ENCODE measurements at regions not wholly inside any gene's neighbourhood (a gene's known extent, or its start where the extent isn't known, plus 50 kb on each side); places are given as distances from the start of the nearest gene placed in this dataset.

GRCh38 chr11:109305009-109305408 is 117.0 kb upstream of the C11orf87 start:
- TF ChIP-seq L3MBTL2 (conservative IDR thresholded peaks at IDR 0.05) (no peak), ELF4 (IDR thresholded peaks at IDR 0.05) (no peak), BHLHE40 (IDR thresholded peaks at IDR 0.05; ENCODE audit: borderline replicate concordance) (no peak), TARDBP (IDR thresholded peaks at IDR 0.05) (no peak), HDGF (IDR thresholded peaks at IDR 0.05; ENCODE audit: borderline replicate concordance) (no peak), SP1 (IDR thresholded peaks at IDR 0.05) (no peak)
- TF ChIP-seq, protein P1, sequence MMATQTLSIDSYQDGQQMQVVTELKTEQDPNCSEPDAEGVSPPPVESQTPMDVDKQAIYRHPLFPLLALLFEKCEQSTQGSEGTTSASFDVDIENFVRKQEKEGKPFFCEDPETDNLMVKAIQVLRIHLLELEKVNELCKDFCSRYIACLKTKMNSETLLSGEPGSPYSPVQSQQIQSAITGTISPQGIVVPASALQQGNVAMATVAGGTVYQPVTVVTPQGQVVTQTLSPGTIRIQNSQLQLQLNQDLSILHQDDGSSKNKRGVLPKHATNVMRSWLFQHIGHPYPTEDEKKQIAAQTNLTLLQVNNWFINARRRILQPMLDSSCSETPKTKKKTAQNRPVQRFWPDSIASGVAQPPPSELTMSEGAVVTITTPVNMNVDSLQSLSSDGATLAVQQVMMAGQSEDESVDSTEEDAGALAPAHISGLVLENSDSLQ (IDR thresholded peaks at IDR 0.05), result no peak
